Liver (tissue), 3 donors: ENCODE measurements at regions not wholly inside any gene's neighbourhood (a gene's known extent, or its start where the extent isn't known, plus 50 kb on each side); places are given as distances from the start of the nearest gene placed in this dataset.
"Not testable (repeated sequence)": the region's sequence is repeated elsewhere in the genome, so short reads cannot be mapped to it uniquely, and the experiment has no call there.

ENCODE experiments used
- GABPA ChIP-seq, 2 donors: IDR thresholded peaks in 1 of 2; conservative IDR thresholded peaks in 1 of 2; 2 replicates each; pipeline ENCODE4 v1.6.1; 2016; ENCODE audit warnings: antibody characterized with exemption in 2 of 2, mild to moderate bottlenecking in 1 of 2, moderate library complexity in 1 of 2
- HNF4G ChIP-seq: IDR thresholded peaks from 2 replicates; pipeline ENCODE4 v1.6.1; 2016; ENCODE audit warnings: antibody characterized with exemption
- RAD21 ChIP-seq, 2 donors: IDR thresholded peaks; 2 replicates each; pipeline ENCODE4 v1.6.1; 2016; ENCODE audit warnings: antibody characterized with exemption in 2 of 2, mild to moderate bottlenecking in 2 of 2
- SP1 ChIP-seq: IDR thresholded peaks from 2 replicates; pipeline ENCODE4 v1.6.1; 2018; ENCODE audit warnings: antibody characterized with exemption, mild to moderate bottlenecking
- TAF1 ChIP-seq: conservative IDR thresholded peaks from 2 replicates; pipeline ENCODE4 v1.6.1; 2016; ENCODE audit warnings: antibody characterized with exemption, mild to moderate bottlenecking
- TF ChIP-seq, protein P1 (sequence below): fragments of 150-350 bp; IDR thresholded peaks from 2 replicates; pipeline ENCODE4 v1.5.1; 2017; ENCODE audit warnings: improper control_type of control experiment, low read depth, low read length; ENCODE audit not compliant: missing input control
- TF ChIP-seq, protein P2 (sequence below): IDR thresholded peaks from 2 replicates; pipeline ENCODE4 v1.6.1; 2016; ENCODE audit warnings: antibody characterized with exemption, mild to moderate bottlenecking
- TF ChIP-seq, protein P3 (sequence below): IDR thresholded peaks from 2 replicates; pipeline ENCODE4 v1.6.1; 2016; ENCODE audit warnings: antibody characterized with exemption
- donor health status: healthy.
- donor health status: healthy.

DNA sequence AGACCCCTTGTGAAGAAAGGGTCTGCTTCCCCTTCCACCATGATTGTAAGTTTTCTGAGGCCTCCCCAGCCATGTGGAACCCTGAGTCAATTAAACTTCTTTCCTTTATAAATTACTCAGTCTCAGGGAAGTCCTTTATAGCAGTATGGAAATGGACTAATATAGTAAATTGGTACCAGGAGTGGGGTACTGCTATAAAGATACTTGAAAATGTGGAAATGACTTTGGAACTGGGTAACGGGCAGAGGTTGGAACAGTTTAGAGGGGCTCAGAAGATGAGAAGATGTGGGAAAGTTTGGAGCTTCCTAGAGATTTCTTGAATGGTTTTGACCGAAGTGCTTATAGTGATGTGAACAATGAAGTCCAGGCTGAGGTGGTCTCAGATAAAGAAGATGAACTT lies 353.5 kb downstream of the ZNF326 start:
- TF ChIP-seq, protein P1, sequence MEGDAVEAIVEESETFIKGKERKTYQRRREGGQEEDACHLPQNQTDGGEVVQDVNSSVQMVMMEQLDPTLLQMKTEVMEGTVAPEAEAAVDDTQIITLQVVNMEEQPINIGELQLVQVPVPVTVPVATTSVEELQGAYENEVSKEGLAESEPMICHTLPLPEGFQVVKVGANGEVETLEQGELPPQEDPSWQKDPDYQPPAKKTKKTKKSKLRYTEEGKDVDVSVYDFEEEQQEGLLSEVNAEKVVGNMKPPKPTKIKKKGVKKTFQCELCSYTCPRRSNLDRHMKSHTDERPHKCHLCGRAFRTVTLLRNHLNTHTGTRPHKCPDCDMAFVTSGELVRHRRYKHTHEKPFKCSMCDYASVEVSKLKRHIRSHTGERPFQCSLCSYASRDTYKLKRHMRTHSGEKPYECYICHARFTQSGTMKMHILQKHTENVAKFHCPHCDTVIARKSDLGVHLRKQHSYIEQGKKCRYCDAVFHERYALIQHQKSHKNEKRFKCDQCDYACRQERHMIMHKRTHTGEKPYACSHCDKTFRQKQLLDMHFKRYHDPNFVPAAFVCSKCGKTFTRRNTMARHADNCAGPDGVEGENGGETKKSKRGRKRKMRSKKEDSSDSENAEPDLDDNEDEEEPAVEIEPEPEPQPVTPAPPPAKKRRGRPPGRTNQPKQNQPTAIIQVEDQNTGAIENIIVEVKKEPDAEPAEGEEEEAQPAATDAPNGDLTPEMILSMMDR: not testable (repeated sequence)
- TF ChIP-seq, protein P2, sequence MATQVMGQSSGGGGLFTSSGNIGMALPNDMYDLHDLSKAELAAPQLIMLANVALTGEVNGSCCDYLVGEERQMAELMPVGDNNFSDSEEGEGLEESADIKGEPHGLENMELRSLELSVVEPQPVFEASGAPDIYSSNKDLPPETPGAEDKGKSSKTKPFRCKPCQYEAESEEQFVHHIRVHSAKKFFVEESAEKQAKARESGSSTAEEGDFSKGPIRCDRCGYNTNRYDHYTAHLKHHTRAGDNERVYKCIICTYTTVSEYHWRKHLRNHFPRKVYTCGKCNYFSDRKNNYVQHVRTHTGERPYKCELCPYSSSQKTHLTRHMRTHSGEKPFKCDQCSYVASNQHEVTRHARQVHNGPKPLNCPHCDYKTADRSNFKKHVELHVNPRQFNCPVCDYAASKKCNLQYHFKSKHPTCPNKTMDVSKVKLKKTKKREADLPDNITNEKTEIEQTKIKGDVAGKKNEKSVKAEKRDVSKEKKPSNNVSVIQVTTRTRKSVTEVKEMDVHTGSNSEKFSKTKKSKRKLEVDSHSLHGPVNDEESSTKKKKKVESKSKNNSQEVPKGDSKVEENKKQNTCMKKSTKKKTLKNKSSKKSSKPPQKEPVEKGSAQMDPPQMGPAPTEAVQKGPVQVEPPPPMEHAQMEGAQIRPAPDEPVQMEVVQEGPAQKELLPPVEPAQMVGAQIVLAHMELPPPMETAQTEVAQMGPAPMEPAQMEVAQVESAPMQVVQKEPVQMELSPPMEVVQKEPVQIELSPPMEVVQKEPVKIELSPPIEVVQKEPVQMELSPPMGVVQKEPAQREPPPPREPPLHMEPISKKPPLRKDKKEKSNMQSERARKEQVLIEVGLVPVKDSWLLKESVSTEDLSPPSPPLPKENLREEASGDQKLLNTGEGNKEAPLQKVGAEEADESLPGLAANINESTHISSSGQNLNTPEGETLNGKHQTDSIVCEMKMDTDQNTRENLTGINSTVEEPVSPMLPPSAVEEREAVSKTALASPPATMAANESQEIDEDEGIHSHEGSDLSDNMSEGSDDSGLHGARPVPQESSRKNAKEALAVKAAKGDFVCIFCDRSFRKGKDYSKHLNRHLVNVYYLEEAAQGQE: not testable (repeated sequence)
- TF ChIP-seq, protein P3, sequence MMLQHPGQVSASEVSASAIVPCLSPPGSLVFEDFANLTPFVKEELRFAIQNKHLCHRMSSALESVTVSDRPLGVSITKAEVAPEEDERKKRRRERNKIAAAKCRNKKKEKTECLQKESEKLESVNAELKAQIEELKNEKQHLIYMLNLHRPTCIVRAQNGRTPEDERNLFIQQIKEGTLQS: not testable (repeated sequence)
- not testable (repeated sequence) for TF ChIP-seq SP1; HNF4G; RAD21 (IDR thresholded peaks at IDR 0.05); TAF1; GABPA (IDR thresholded peaks at IDR 0.05 in 1 of 2, conservative IDR thresholded peaks at IDR 0.05 in 1 of 2)
